Mononuclear cell (primary cell): ENCODE measurements at regions not wholly inside any gene's neighbourhood (a gene's known extent, or its start where the extent isn't known, plus 50 kb on each side); places are given as distances from the start of the nearest gene placed in this dataset.
"Not testable (repeated sequence)": the region's sequence is repeated elsewhere in the genome, so short reads cannot be mapped to it uniquely, and the experiment has no call there.

Experiments
- H3K27me3 ChIP-seq: 2 replicates; pipeline ENCODE4 v1.6.0; 2011; ENCODE audit warnings: low read length, control low read depth; ENCODE audit not compliant: insufficient read depth
- H3K4me1 ChIP-seq: 2 replicates; pipeline ENCODE4 v1.5.1; 2011; ENCODE audit warnings: mild to moderate bottlenecking, low read length, control low read depth; ENCODE audit not compliant: insufficient read depth
- H3K4me3 ChIP-seq: 2 replicates; pipeline ENCODE4 v1.5.1; 2011; ENCODE audit warnings: mild to moderate bottlenecking, low read length, moderate library complexity
- H3K9me3 ChIP-seq: 2 replicates; pipeline ENCODE4 v1.5.1; 2011; ENCODE audit warnings: low read depth, mild to moderate bottlenecking, control low read depth, low read length

DNA sequence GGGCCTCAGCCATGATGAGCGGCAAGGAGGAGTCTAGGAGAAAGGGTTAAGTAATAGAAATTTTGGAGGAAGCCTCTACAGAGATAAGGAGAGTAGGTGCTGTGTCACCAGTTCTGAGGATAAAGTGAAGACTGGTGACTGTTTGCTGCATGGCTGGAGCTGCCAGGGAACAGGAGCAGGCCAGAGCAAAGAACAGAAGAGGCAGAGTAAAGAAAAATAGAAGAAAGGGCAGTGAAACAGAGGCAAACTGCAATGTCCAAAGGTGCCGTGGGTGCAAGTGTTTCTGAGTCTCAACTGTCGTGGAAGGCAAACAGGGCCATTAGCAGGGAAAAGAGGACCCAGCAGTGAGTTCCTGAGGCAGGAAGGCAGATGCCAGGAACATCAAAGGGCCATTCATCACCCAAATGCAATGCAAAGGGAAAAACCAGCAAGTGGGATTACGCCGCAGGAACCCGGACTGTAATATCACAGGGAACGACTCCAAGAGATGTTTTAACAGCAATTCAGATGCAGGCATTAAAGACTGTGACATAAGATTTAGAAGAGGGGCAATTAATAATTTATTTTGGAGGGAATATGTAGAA lies 318.3 kb downstream of the FOXO1 start:
- H3K4me3 ChIP-seq, result no peak overlapping the region
- no peaks in the 10 kb centered on the region for H3K9me3 ChIP-seq
- H3K4me1 ChIP-seq, result no peaks in the 10 kb centered on the region
- H3K27me3 ChIP-seq, result no peaks in the 10 kb centered on the region

GRCh38 chr13:40350283-40350992 lies 316.0 kb downstream of the FOXO1 start:
- no peaks in the 10 kb centered on the region for H3K4me1 ChIP-seq
- no peaks in the 10 kb centered on the region for H3K27me3 ChIP-seq
- H3K9me3 ChIP-seq, result no peaks in the 10 kb centered on the region
- H3K4me3 ChIP-seq, result no peak overlapping the region

- H3K9me3 ChIP-seq, result no peaks in the 10 kb centered on the region
Observed at GRCh38 chr13:40351537-40352379, 314.7 kb downstream of the FOXO1 start.

DNA sequence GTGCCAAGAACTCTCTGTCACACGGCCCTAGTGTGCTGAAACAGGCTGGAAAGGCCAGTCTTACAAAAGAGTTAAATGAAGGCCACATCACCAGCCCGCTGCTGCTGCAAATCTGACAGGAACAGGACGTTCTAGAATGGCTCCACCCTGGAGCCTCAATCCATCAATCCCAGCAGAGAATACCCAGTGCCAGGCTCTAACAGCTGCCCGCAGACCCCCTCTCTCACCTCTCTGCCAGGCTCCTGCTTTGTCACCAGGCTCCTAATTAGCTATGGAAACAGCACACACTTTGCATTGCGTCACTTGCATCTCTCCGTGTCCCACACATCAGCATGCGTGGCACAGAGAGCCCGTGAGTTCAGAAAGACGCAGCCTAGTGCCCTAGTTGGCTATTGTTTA lies 314.1 kb downstream of the FOXO1 start:
- Histone ChIP-seq H3K9me3 (no peaks in the 10 kb centered on the region), H3K4me3 (no peak overlapping the region), H3K27me3 (no peaks in the 10 kb centered on the region), H3K4me1 (no peaks in the 10 kb centered on the region)

More at GRCh38 chr13:40351537-40352379, 314.7 kb downstream of the FOXO1 start:
- Histone ChIP-seq H3K27me3 (no peaks in the 10 kb centered on the region), H3K4me3 (no peak overlapping the region), H3K4me1 (no peaks in the 10 kb centered on the region)

GRCh38 chr13:40352802-40353562 lies 313.5 kb downstream of the FOXO1 start:
- no peak overlapping the region for H3K4me3 ChIP-seq
- no peaks in the 10 kb centered on the region for H3K27me3 ChIP-seq

GRCh38 chr13:40355126-40355724 lies 311.2 kb downstream of the FOXO1 start:
- H3K9me3 ChIP-seq, result no peaks in the 10 kb centered on the region

More at GRCh38 chr13:40352802-40353562, 313.5 kb downstream of the FOXO1 start:
- Histone ChIP-seq H3K4me1 (no peaks in the 10 kb centered on the region), H3K9me3 (no peaks in the 10 kb centered on the region)

DNA sequence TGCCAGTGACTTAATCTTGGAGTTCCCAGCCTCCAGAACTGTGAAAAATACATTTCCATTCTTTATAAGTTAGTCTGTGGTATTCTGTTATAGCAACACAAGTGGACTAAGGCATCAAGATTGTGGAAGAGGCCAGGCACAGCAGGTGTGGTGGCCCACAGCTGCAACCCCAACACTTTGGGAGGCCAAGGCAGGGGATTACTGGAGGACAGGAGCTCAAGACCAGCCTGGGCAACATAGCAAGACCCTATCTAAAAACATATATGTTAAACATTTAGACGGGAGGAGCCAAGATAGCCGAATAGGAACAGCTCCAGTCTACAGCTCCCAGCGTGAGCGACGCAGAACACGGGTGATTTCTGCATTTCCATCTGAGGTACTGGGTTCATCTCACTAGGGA lies 310.4 kb downstream of the FOXO1 start:
- H3K4me1 ChIP-seq, result no peaks in the 10 kb centered on the region
- H3K9me3 ChIP-seq, result no peaks in the 10 kb centered on the region
- no peaks in the 10 kb centered on the region for H3K27me3 ChIP-seq
- no peak overlapping the region for H3K4me3 ChIP-seq

More at GRCh38 chr13:40355126-40355724, 311.2 kb downstream of the FOXO1 start:
- H3K4me3 ChIP-seq, result no peak overlapping the region
- no peaks in the 10 kb centered on the region for H3K4me1 ChIP-seq
- H3K27me3 ChIP-seq, result no peaks in the 10 kb centered on the region

- H3K4me1 ChIP-seq, H3K4me3 ChIP-seq, H3K9me3 ChIP-seq, H3K27me3 ChIP-seq: not testable (repeated sequence)
Observed at GRCh38 chr13:40356458-40356857, 310.0 kb downstream of the FOXO1 start.

DNA sequence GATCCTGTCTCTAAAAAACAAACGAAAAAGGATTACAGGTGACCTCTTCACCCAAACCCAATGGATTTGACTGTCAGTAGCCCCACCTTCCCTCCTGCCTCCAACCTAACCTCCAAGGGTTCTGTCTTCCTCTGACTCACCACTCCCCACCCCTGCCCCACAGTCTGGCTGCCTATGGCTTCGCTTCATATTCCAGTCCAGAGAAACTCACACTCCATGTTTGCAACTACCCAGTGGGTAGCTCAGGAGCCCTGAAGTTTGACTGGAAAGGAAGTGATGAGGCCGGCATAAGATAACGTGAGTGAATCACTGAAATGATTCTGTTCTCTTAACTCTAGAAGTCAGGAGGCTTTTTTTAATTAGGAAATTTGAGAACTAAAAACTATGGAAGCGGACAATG lies 303.9 kb downstream of the FOXO1 start:
- Histone ChIP-seq H3K9me3 (no peaks in the 10 kb centered on the region), H3K27me3 (no peaks in the 10 kb centered on the region), H3K4me3 (no peak overlapping the region), H3K4me1 (no peaks in the 10 kb centered on the region)

DNA sequence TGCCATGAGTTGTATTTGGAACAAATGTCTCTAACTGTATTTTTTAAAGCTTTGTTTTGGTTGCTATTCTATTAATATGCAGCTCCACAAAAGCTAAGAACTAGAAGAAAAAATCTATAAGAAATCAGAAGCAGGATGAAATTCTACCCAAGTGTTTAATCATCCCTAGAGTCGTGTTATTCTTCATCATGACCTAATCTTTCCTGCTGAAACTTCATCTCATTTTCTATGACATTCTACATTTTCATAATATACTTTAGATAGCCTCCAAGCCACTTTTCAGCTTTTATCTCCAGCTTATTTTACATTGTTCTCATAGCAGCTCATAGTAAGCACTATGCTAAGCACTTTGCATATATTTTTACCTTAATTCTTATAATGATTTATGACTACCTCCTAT lies 302.8 kb downstream of the FOXO1 start:
- Histone ChIP-seq H3K27me3 (no peaks in the 10 kb centered on the region), H3K4me1 (no peaks in the 10 kb centered on the region), H3K4me3 (no peak overlapping the region), H3K9me3 (no peaks in the 10 kb centered on the region)

DNA sequence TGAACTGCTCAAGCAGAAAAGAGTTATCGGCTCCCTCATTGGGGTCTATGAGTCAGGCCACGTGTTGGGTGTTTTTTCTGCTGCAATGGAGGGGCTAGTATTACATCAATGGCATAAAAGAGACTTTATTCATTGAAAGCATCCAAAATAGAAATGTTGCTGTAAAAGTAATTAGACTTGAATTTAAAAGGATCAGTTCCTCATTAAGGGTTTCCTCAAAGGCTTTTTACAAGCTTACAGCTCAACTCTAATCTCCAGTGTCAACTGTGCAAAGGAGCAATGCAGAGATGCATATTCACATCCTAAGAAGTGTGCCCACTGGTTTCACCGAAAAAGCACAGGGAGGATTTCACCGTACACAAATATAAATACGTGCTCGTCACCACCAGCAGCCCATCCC lies 300.3 kb downstream of the FOXO1 start:
- Histone ChIP-seq H3K27me3 (no peaks in the 10 kb centered on the region), H3K4me3 (no peak overlapping the region), H3K4me1 (no peaks in the 10 kb centered on the region), H3K9me3 (no peaks in the 10 kb centered on the region)

GRCh38 chr13:40368127-40368891 lies 298.1 kb downstream of the FOXO1 start:
- H3K4me1 ChIP-seq, result peaks cover under 1% of the 10 kb centered on the region
- no peak overlapping the region for H3K4me3 ChIP-seq
- H3K27me3 ChIP-seq, result no peaks in the 10 kb centered on the region
- no peaks in the 10 kb centered on the region for H3K9me3 ChIP-seq

DNA sequence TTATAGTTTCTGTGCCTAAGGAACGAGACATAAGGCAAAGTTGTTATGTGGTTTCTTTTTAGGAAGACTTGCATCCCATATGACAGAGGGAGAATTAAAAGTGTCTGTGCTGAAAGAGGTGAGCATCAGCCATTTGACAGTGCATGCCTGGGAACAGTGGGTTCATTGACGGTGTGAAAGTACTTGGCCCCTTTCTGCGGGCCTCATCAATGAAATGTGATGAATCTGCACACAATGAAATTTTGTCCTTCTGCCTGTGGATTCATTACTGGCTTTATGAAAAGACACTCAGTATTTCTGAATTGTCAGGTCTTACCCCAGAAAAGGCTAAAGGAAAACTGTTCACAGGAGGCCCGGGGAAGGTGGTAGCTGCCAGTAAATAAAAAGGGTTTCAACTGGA lies 295.8 kb downstream of the FOXO1 start:
- H3K4me1 ChIP-seq, result peaks cover 10% of the 10 kb centered on the region
- H3K9me3 ChIP-seq, result no peaks in the 10 kb centered on the region
- H3K27me3 ChIP-seq, result no peaks in the 10 kb centered on the region
- no peak overlapping the region for H3K4me3 ChIP-seq

GRCh38 chr13:40371531-40372125 lies 294.8 kb downstream of the FOXO1 start:
- no peaks in the 10 kb centered on the region for H3K9me3 ChIP-seq
- H3K4me1 ChIP-seq, result peaks cover 10% of the 10 kb centered on the region
- H3K27me3 ChIP-seq, result no peaks in the 10 kb centered on the region
- no peak overlapping the region for H3K4me3 ChIP-seq
